ENCODE measurements at regions not wholly inside any gene's neighbourhood (a gene's known extent, or its start where the extent isn't known, plus 50 kb on each side); places are given as distances from the start of the nearest gene placed in this dataset.

DNA sequence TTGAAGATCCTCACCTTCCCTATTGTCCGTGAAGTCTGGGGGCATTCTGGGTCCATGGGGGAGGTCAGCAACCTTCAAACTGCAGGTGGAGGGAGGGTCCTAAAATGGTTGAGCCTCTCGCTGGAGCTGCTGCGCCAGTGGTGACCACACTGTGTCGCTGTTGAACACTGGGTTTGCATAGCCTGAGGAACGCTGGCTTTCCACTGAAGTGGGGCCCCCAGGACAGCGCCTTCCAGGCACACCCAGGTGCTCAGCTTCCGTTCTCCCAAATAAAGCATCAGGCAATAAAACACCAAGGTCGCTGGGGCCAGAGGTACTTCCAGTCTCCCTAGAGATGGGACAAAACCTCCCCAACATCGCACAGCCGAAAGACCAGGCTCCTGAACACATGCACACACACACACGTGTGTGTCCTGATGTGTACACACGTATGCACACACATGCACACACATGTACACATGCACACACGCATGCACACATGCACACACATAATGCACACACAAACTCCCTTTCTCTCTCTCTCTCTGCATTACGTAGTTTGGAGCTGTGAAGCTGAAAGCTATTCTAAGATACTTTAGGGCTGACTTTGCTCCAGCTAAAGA lies 120.6 kb downstream of the IRF8 start:
- DNase-seq: no peak

GRCh38 chr16:86020971-86021370 lies 122.0 kb downstream of the IRF8 start:
- no peak for DNase-seq

GRCh38 chr16:86022381-86022960 lies 123.5 kb downstream of the IRF8 start:
- DNase-seq: no peak

DNA sequence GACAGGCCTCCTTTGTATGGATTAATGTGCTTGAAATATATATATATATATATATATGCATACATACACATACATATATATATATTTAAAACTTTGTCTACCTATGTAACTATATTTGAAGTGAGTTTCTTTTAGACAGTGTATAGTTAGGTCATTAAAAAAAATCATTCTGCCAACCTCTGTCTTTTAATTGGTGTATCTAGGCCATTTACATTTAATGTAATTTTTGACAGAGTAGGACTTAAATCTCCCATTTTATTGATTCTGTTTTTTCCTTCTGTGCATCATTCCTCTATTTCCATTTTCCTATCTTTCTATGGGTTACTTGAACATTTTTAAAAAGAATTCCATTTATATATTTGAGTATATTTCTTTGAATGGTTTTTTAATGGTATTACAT lies 125.2 kb downstream of the IRF8 start:
- DNase-seq: no peak

GRCh38 chr16:86025706-86026105 lies 126.7 kb downstream of the IRF8 start:
- DNase-seq: no peak

GRCh38 chr16:86026171-86026910 lies 127.4 kb downstream of the IRF8 start:
- no peak for DNase-seq

GRCh38 chr16:86026916-86027315 lies 128.0 kb downstream of the IRF8 start:
- DNase-seq: no peak

GRCh38 chr16:86027373-86028126 lies 128.6 kb downstream of the IRF8 start:
- no peak for DNase-seq

- no peak for DNase-seq
These were observed 130.3 kb downstream of the IRF8 start for GRCh38 chr16:86029131-86029741.

DNA sequence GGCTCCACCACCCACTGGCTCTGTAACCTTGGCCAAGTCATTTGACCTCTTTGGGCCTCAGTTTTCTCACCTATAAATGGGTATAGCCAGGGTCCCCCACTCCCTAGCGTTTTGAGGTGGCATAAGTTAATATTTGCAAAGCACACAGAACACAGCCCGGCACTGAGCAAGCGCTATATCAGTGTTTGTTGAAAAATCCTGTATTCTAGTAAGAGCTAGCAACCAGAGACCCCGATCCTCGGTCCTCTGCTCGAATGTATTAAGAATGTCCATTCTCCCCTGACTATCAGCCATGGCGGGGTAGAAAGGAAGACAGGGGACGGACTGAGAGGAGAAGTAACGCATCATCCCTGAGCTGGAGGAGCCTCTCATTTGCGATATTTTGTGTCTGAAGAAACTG lies 131.2 kb downstream of the IRF8 start:
- no peak for DNase-seq

DNA sequence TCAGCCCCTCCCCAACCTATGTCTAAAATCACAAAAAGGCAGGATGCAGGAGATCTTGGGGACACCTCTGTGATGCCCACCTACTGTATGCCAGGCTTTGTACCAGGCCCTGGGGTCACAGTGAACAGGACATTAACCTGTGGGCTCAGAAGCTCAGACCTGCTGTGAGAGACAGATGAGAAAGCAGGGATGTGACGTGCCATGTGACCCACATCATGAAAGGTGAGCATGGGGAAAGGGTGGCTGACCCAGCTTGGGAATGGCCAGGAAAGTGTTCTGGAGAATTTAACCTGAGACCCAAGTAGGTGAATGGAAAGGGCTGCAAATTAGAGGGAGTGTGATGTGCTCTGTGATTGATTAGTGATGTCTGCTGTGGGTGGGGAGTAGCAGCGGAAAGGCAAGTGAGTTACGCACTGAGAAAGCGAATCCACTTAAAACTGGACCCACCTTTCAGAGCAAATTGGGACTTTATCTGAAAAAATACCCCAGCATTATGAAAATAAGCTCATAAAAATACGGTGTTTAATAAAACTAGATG lies 132.2 kb downstream of the IRF8 start:
- DNase-seq: no peak

GRCh38 chr16:86033016-86033474 lies 134.1 kb downstream of the IRF8 start:
- no peak for DNase-seq

DNA sequence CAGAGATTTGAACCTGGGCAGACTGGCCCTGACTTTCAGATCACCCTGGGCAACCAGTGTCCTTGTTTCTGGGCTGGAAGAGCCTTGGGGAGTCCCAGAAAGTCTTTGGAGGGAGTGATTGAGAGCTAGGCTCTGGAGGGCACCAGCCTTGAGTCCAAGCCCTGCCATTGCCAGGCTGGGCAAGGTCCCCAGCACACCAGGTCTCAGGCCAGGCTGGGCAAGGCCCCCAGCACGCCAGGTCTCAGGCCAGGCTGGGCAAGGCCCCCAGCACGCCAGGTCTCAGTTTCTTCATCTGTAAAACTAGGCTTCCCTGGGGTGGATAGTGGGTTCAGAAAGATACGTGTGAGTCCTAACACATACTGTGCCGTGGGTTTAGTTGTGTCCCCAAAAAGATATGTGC lies 135.0 kb downstream of the IRF8 start:
- no peak for DNase-seq

- no peak for DNase-seq
These were observed 135.5 kb downstream of the IRF8 start for GRCh38 chr16:86034421-86034919.

GRCh38 chr16:86035906-86036305 lies 136.9 kb downstream of the IRF8 start:
- DNase-seq: no peak

- DNase-seq: no peak
These were observed 139.3 kb downstream of the IRF8 start for GRCh38 chr16:86037999-86038925.

GRCh38 chr16:86038926-86039310 lies 140.0 kb downstream of the IRF8 start:
- peak; percentile 64 for DNase-seq

GRCh38 chr16:86039606-86040005 lies 140.6 kb downstream of the IRF8 start:
- no peak for DNase-seq

DNA sequence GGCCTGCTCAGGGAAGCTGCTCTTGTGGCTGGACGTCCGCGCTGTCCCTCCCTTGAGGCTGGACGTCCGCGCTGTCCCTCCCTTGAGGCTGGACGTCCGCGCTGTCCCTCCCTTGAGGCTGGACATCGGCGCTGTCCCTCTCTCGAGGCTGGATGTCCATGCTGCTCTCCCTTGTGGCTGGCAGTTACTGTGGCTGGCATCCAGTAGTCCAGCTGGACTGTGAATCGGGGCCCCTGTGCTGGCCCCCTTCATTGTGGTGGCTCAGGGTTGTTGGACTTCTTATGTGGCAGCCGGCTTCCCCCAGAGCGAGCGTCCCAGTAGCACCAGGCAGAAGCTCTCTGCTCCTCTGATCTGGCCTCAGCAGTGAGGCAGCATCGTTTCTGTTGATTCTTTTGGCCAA lies 141.5 kb downstream of the IRF8 start:
- no peak for DNase-seq

DNA sequence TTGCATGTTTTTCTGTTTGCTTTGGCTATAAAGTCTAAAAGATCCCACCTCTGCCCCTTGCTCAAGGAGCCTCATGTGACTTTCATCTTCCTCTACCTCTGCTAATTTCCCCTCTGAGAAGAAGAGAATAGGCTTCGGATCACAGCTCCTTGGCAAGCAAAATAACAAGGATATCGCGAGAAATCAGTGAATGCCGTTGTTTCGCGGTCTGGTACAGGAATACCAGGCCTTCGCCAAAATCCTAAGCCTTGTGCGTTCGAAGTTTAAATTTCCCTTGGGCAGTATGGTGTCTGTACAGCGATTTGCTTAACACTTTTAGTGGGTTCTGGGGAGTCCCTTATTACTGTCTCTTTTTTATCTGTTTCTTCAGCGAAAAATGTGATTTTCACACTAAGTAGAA lies 142.3 kb downstream of the IRF8 start:
- DNase-seq: no peak

DNA sequence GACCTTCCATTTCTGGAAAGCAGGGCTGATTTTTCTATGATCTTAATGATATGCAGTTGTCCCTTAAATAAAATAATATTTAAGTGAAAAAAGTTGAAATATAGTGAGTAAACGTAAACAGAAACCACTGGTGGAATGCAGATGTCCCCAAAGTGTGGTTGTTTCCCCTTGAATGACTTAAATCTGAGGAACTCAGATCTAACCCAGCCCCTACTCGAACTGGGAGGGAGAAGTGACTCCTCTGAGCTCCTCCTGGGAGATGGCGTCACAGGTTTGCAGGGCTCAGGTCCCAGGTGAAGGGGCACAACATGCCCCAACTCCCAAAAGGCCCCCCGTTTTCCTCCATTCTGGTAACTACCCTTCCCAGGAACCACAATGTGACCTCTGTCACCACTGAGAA lies 142.8 kb downstream of the IRF8 start:
- DNase-seq: no peak

DNA sequence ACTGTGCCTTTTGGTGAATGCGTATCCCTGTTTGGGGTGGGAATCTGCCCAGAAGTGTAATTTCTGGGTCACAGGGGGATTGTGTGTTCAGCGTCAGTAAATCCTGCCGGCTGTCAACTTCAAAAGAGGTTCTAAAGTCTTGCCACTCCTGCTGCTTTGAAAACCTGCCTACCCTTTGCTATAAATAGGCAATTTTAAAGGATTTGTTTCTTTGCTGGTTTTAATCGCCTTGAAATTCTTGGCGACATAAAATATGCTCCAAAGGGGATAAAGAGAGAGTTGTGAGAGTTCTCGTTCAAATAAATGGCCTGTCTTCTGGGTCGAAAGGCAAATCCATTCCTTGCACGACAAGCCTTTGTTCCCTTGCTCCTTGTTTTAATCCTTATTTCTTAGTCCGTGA lies 143.4 kb downstream of the IRF8 start:
- DNase-seq: no peak

All from hematopoietic multipotent progenitor cell treated with erythropoietin and hydrocortisone succinate and interleukin-3 and kit ligand, for 4 days (in vitro differentiated cells).